Activated naive CD8-positive, alpha-beta T cell treated with anti-CD3 and anti-CD28 coated beads, Interleukin-2, amount 10 ng/mL, durations not matched to agents 7 days and 5 days (primary cell): ENCODE measurements at regions not wholly inside any gene's neighbourhood (a gene's known extent, or its start where the extent isn't known, plus 50 kb on each side); places are given as distances from the start of the nearest gene placed in this dataset.
A peak's percentile ranks its signal among the peaks of the same experiment; 100 is the strongest.

Experiments
- ATAC-seq: fragments of 150-1000 bp; cut with Tn5 transposase; one replicate; pipeline ENCODE4 v1.10.0; 2021; ENCODE audit warnings: low read depth, moderate library complexity
- POLR2A ChIA-PET: fragments of 350-600 bp; sonication (Branson Sonifier 250); formaldehyde crosslinking; loops from one replicate; lab custom pipeline; 2021; ENCODE audit warnings: antibody characterized with exemption; lab: Charles Lee
- DNase-seq: peaks from one replicate; pipeline ENCODE4 v3.0.0; 2021
- H3K27ac Mint-ChIP-seq: one replicate; pipeline ENCODE4 v1.8.0; 2022; ENCODE audit warnings: mild to moderate bottlenecking, mixed read lengths
- H3K27me3 Mint-ChIP-seq: one replicate; pipeline ENCODE4 v1.8.0; 2022; ENCODE audit warnings: mild to moderate bottlenecking, moderate library complexity, mixed read lengths
- H3K36me3 Mint-ChIP-seq: one replicate; pipeline ENCODE4 v1.8.0; 2021; ENCODE audit warnings: mild to moderate bottlenecking, mixed read lengths
- H3K4me1 Mint-ChIP-seq: one replicate; pipeline ENCODE4 v1.8.0; 2021; ENCODE audit warnings: mixed read lengths
- H3K4me3 Mint-ChIP-seq: one replicate; pipeline ENCODE4 v1.8.0; 2022; ENCODE audit warnings: mild to moderate bottlenecking, moderate library complexity, mixed read lengths
- H3K9me3 Mint-ChIP-seq: one replicate; pipeline ENCODE4 v1.8.0; 2021; ENCODE audit warnings: mixed read lengths

GRCh38 chr12:64931321-64931720 lies 106.9 kb downstream of the TBC1D30 start:
- DNase-seq (no peak), ATAC-seq (no peak)
- POLR2A ChIA-PET = no interaction called here
- no peaks in the 10 kb centered on the region for H3K36me3 Mint-ChIP-seq
- no peak overlapping the region for H3K27ac Mint-ChIP-seq
- H3K4me1 Mint-ChIP-seq = no peaks in the 10 kb centered on the region
- H3K4me3 Mint-ChIP-seq = no peak overlapping the region
- H3K9me3 Mint-ChIP-seq = no peaks in the 10 kb centered on the region
- H3K27me3 Mint-ChIP-seq = peaks cover 21% of the 10 kb centered on the region

- ATAC-seq = no peak
- POLR2A ChIA-PET = no interaction called here
- H3K27ac Mint-ChIP-seq = no peak overlapping the region
- DNase-seq = no peak
- no peak overlapping the region for H3K4me3 Mint-ChIP-seq
- peaks cover 19% of the 10 kb centered on the region for H3K27me3 Mint-ChIP-seq
- no peaks in the 10 kb centered on the region for H3K36me3 Mint-ChIP-seq
- H3K9me3 Mint-ChIP-seq = no peaks in the 10 kb centered on the region
- no peaks in the 10 kb centered on the region for H3K4me1 Mint-ChIP-seq
These were observed 107.5 kb downstream of the TBC1D30 start for GRCh38 chr12:64931981-64932380.

GRCh38 chr12:64933791-64934190 lies 109.3 kb downstream of the TBC1D30 start:
- no peaks in the 10 kb centered on the region for H3K36me3 Mint-ChIP-seq
- DNase-seq (no peak), ATAC-seq (no peak)
- no peaks in the 10 kb centered on the region for H3K9me3 Mint-ChIP-seq
- POLR2A ChIA-PET = no interaction called here
- peaks cover 9% of the 10 kb centered on the region for H3K27me3 Mint-ChIP-seq
- no peak overlapping the region for H3K4me3 Mint-ChIP-seq
- no peak overlapping the region for H3K27ac Mint-ChIP-seq
- no peaks in the 10 kb centered on the region for H3K4me1 Mint-ChIP-seq

- no peak for ATAC-seq
- POLR2A ChIA-PET = no interaction called here
- Mint-ChIP-seq H3K27ac (no peak overlapping the region), H3K4me3 (no peak overlapping the region), H3K9me3 (no peaks in the 10 kb centered on the region), H3K36me3 (no peaks in the 10 kb centered on the region), H3K4me1 (no peaks in the 10 kb centered on the region), H3K27me3 (peaks cover 12% of the 10 kb centered on the region)
- no peak for DNase-seq
These were observed 113.0 kb downstream of the TBC1D30 start for GRCh38 chr12:64937452-64937851.

- H3K4me1 Mint-ChIP-seq = peaks cover 1% of the 10 kb centered on the region
- no peak overlapping the region for H3K27ac Mint-ChIP-seq
- H3K9me3 Mint-ChIP-seq = no peaks in the 10 kb centered on the region
- ATAC-seq (no peak), DNase-seq (no peak)
- peaks cover 11% of the 10 kb centered on the region for H3K27me3 Mint-ChIP-seq
- H3K4me3 Mint-ChIP-seq = no peak overlapping the region
- H3K36me3 Mint-ChIP-seq = no peaks in the 10 kb centered on the region
- POLR2A ChIA-PET = no interaction called here
These were observed 113.7 kb downstream of the TBC1D30 start for GRCh38 chr12:64938179-64938578.

- DNase-seq (no peak), ATAC-seq (no peak)
- H3K4me3 Mint-ChIP-seq = no peak overlapping the region
- peaks cover 13% of the 10 kb centered on the region for H3K27me3 Mint-ChIP-seq
- no peaks in the 10 kb centered on the region for H3K36me3 Mint-ChIP-seq
- H3K9me3 Mint-ChIP-seq = no peaks in the 10 kb centered on the region
- POLR2A ChIA-PET = no interaction called here
- no peak overlapping the region for H3K27ac Mint-ChIP-seq
- H3K4me1 Mint-ChIP-seq = peaks cover 4% of the 10 kb centered on the region
These were observed 119.2 kb downstream of the TBC1D30 start for GRCh38 chr12:64943686-64944085.

- H3K4me3 Mint-ChIP-seq = no peak overlapping the region
- H3K4me1 Mint-ChIP-seq = peaks cover 4% of the 10 kb centered on the region
- ATAC-seq = no peak
- DNase-seq = no peak
- H3K36me3 Mint-ChIP-seq = no peaks in the 10 kb centered on the region
- peaks cover 12% of the 10 kb centered on the region for H3K27me3 Mint-ChIP-seq
- H3K27ac Mint-ChIP-seq = no peak overlapping the region
- no peaks in the 10 kb centered on the region for H3K9me3 Mint-ChIP-seq
- POLR2A ChIA-PET = no interaction called here
These were observed 120.5 kb downstream of the TBC1D30 start for GRCh38 chr12:64944966-64945365.

GRCh38 chr12:64946132-64946829 lies 121.8 kb downstream of the TBC1D30 start:
- POLR2A ChIA-PET = no interaction called here
- DNase-seq = no peak
- no peaks in the 10 kb centered on the region for H3K9me3 Mint-ChIP-seq
- H3K4me1 Mint-ChIP-seq = peaks cover 4% of the 10 kb centered on the region
- H3K27ac Mint-ChIP-seq = no peak overlapping the region
- H3K36me3 Mint-ChIP-seq = no peaks in the 10 kb centered on the region
- H3K4me3 Mint-ChIP-seq = no peak overlapping the region
- no peak for ATAC-seq
- peaks cover 13% of the 10 kb centered on the region for H3K27me3 Mint-ChIP-seq

GRCh38 chr12:64950711-64951298 lies 126.4 kb downstream of the TBC1D30 start:
- ATAC-seq (no peak), DNase-seq (no peak)
- no peaks in the 10 kb centered on the region for H3K4me1 Mint-ChIP-seq
- no peak overlapping the region for H3K27ac Mint-ChIP-seq
- H3K27me3 Mint-ChIP-seq = peaks cover 23% of the 10 kb centered on the region
- POLR2A ChIA-PET = no interaction called here
- no peaks in the 10 kb centered on the region for H3K36me3 Mint-ChIP-seq
- H3K9me3 Mint-ChIP-seq = no peaks in the 10 kb centered on the region
- no peak overlapping the region for H3K4me3 Mint-ChIP-seq

GRCh38 chr12:64951944-64952343 lies 127.5 kb downstream of the TBC1D30 start:
- no peaks in the 10 kb centered on the region for H3K4me1 Mint-ChIP-seq
- peaks cover 26% of the 10 kb centered on the region for H3K27me3 Mint-ChIP-seq
- DNase-seq (no peak), ATAC-seq (no peak)
- H3K27ac Mint-ChIP-seq = no peak overlapping the region
- no peak overlapping the region for H3K4me3 Mint-ChIP-seq
- no peaks in the 10 kb centered on the region for H3K9me3 Mint-ChIP-seq
- POLR2A ChIA-PET = no interaction called here
- H3K36me3 Mint-ChIP-seq = no peaks in the 10 kb centered on the region

- DNase-seq (no peak), ATAC-seq (no peak)
- Mint-ChIP-seq H3K9me3 (no peaks in the 10 kb centered on the region), H3K36me3 (no peaks in the 10 kb centered on the region), H3K4me3 (no peak overlapping the region), H3K4me1 (no peaks in the 10 kb centered on the region), H3K27me3 (peaks cover 24% of the 10 kb centered on the region), H3K27ac (no peak overlapping the region)
- POLR2A ChIA-PET = no interaction called here
These were observed 131.3 kb downstream of the TBC1D30 start for GRCh38 chr12:64955746-64956145.

GRCh38 chr12:64965920-64966319 lies 141.5 kb downstream of the TBC1D30 start:
- H3K9me3 Mint-ChIP-seq = peaks cover 5% of the 10 kb centered on the region
- H3K4me3 Mint-ChIP-seq = no peak overlapping the region
- ATAC-seq (no peak), DNase-seq (no peak)
- H3K36me3 Mint-ChIP-seq = peaks cover 1% of the 10 kb centered on the region
- POLR2A ChIA-PET = no interaction called here
- H3K27me3 Mint-ChIP-seq = peaks cover 19% of the 10 kb centered on the region
- H3K27ac Mint-ChIP-seq = no peak overlapping the region
- H3K4me1 Mint-ChIP-seq = no peaks in the 10 kb centered on the region

- Mint-ChIP-seq H3K36me3 (no peaks in the 10 kb centered on the region), H3K4me3 (no peak overlapping the region), H3K27ac (no peak overlapping the region), H3K27me3 (peaks cover 20% of the 10 kb centered on the region), H3K4me1 (no peaks in the 10 kb centered on the region), H3K9me3 (peaks cover 2% of the 10 kb centered on the region)
- POLR2A ChIA-PET = no interaction called here
- ATAC-seq = no peak
- no peak for DNase-seq
These were observed 144.8 kb downstream of the TBC1D30 start for GRCh38 chr12:64968989-64969819.

GRCh38 chr12:64976131-64976530 lies 145.0 kb downstream of the WIF1 start:
- DNase-seq (no peak), ATAC-seq (no peak)
- Mint-ChIP-seq H3K4me3 (no peak overlapping the region), H3K9me3 (no peaks in the 10 kb centered on the region), H3K4me1 (no peaks in the 10 kb centered on the region), H3K27ac (peak overlapping the region; percentile 11), H3K36me3 (no peaks in the 10 kb centered on the region), H3K27me3 (peaks cover 14% of the 10 kb centered on the region)
- POLR2A ChIA-PET = no interaction called here
